Adrenal gland (tissue), 9 donors: ENCODE measurements at regions not wholly inside any gene's neighbourhood (a gene's known extent, or its start where the extent isn't known, plus 50 kb on each side); places are given as distances from the start of the nearest gene placed in this dataset.

Source experiments
- DNase-seq, 7 donors: peaks; one replicate each; pipeline ENCODE4 v3.0.0-alpha.2; 2019 to 2020
- H3K27ac ChIP-seq, 5 donors: fragments of 200-600 bp; sonication (generic) in 4 of 5; 1 replicate in 3 of 5; 2 replicates in 2 of 5; pipeline versions ENCODE4 v1.5.1 to v1.8.0; 2016 to 2020; ENCODE audit warnings: mild to moderate bottlenecking in 1 of 5
- H3K27me3 ChIP-seq: fragments of 200-600 bp; 2 replicates; pipeline ENCODE4 v1.8.0; 2021
- H3K36me3 ChIP-seq, 2 donors: fragments of 200-600 bp; replicated peaks in 1 of 2; 1 replicate in 1 of 2; 2 replicates in 1 of 2; pipeline versions ENCODE4 v1.5.1 to v1.8.0; 2018 to 2022
- H3K4me1 ChIP-seq, 2 donors: fragments of 200-600 bp; replicated peaks in 1 of 2; 1 replicate in 1 of 2; 2 replicates in 1 of 2; pipeline versions ENCODE4 v1.5.1 to v1.8.0; 2018 to 2021
- H3K4me3 ChIP-seq, 4 donors: fragments of 200-600 bp; sonication (generic) in 3 of 4; one replicate each; pipeline ENCODE4 v1.5.1; 2016 to 2018
- H3K9me3 ChIP-seq, 3 donors: fragments of 200-600 bp; sonication (generic) in 1 of 3; replicated peaks in 1 of 3; 1 replicate in 2 of 3; 2 replicates in 1 of 3; pipeline versions ENCODE4 v1.5.1 to v1.8.0; 2016 to 2021
- POLR2A ChIP-seq, 2 donors: fragments of 450-650 bp; IDR thresholded peaks; one replicate each; pipeline ENCODE4 v1.6.1; 2017; ENCODE audit warnings: antibody characterized with exemption in 2 of 2, mild to moderate bottlenecking in 2 of 2, moderate library complexity in 1 of 2
- WGBS, 4 donors: extraction: QIAGEN DNeasy Blood & Tissue Kit in 2 of 4; methylation state at CpG; one replicate each; pipeline versions ENCODE4 v1.1.5 to v1.1.7; 2013 to 2017; 5-methylcytosine and 5-hydroxymethylcytosine counted together
- intact Hi-C, 2 donors: fragments of 100-400 bp; cut with DNase I; formaldehyde crosslinking; loops; one replicate each; pipeline versions ENCODE4 v1.14.1 to v1.15.0; 2022 to 2023
- TF ChIP-seq, protein P1 (sequence below), 6 experiments: fragments of 450-650 bp in 4 of 6; fragments of 200-600 bp in 2 of 6; sonication (generic) in 1 of 6; IDR thresholded peaks; 1 replicate in 5 of 6; 2 replicates in 1 of 6; pipeline versions ENCODE4 v1.5.1 to v1.8.0; 2016 to 2021; ENCODE audit warnings: antibody characterized with exemption in 6 of 6, mild to moderate bottlenecking in 2 of 6, moderate library complexity in 1 of 6
- donor health status: healthy with polysubstance abuse.
- donor health status: Bipolar disorder and iron deficiency.
- donor health status: DM: yes; HTN: yes; CAD: no.
- donor health status: DM: no; HTN: no; CAD: no.
- donor health status: DM: no; HTN: no; CAD: no.

DNA sequence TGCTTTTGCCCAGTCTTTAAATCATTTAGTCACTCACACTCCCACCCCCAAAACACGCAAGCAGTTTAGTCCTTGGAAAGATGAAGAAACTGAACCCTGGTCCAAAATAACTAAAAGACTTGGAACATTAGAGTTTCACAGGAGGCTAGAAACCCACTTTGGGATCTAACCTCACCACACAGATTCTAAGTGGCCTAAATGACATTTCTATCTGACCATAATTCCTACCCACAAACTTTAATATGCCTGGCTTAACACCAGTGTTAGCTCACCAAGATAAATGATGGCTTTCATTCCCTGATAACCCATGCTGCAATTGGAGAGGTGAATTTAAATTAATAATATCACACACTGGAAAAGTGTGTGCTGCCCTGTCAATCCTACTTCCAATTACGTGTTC is 295.3 kb upstream of the UBE2E2 start:
- Histone ChIP-seq H3K9me3 (no peaks in the 10 kb centered on the region), H3K27me3 (no peaks in the 10 kb centered on the region), H3K4me3 (no peak overlapping the region), H3K27ac (no peak overlapping the region), H3K4me1 (no peaks in the 10 kb centered on the region), H3K36me3 (no peaks in the 10 kb centered on the region)
- WGBS, 4 donors, result 62 to 68% (median 65%) methylated on average over 2 of the region's 2 CpGs
- TF ChIP-seq, protein P1, sequence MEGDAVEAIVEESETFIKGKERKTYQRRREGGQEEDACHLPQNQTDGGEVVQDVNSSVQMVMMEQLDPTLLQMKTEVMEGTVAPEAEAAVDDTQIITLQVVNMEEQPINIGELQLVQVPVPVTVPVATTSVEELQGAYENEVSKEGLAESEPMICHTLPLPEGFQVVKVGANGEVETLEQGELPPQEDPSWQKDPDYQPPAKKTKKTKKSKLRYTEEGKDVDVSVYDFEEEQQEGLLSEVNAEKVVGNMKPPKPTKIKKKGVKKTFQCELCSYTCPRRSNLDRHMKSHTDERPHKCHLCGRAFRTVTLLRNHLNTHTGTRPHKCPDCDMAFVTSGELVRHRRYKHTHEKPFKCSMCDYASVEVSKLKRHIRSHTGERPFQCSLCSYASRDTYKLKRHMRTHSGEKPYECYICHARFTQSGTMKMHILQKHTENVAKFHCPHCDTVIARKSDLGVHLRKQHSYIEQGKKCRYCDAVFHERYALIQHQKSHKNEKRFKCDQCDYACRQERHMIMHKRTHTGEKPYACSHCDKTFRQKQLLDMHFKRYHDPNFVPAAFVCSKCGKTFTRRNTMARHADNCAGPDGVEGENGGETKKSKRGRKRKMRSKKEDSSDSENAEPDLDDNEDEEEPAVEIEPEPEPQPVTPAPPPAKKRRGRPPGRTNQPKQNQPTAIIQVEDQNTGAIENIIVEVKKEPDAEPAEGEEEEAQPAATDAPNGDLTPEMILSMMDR (IDR thresholded peaks at IDR 0.05), result no peak
- no peak for TF ChIP-seq POLR2A (IDR thresholded peaks at IDR 0.05)
- intact Hi-C loops, result no loop called here
- DNase-seq, result no peak

DNA sequence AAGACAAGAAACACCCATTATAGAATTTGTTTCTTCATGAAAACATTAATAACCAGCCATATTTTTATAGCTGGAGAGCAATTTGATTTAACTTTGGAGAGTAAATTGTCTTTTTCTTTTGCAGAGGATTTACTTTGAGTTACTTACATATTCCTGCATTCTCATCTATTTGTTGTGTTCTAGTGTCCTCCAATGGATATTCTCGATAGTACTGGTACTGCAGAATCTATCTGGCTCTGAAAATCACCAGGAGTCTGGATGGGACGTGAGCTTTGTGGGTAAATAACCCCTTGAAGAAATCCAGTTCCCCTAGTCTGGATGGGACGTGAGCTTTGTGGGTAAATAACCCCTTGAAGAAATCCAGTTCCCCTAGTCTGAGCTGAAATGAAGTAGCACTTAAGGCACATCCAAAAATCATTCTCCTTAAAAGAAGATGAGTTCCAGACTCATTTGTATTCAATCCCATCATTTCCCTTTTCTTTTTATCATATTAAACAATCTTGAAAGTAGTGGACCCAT is 294.1 kb upstream of the UBE2E2 start:
- TF ChIP-seq, protein P1 (IDR thresholded peaks at IDR 0.05), result no peak
- TF ChIP-seq POLR2A (IDR thresholded peaks at IDR 0.05), result no peak
- H3K36me3 ChIP-seq, result no peaks in the 10 kb centered on the region
- H3K4me3 ChIP-seq, result no peak overlapping the region
- no peaks in the 10 kb centered on the region for H3K27me3 ChIP-seq
- no peak overlapping the region for H3K27ac ChIP-seq
- WGBS, 4 donors, result 42 to 59% (median 47%) methylated on average over 3 of the region's 3 CpGs
- intact Hi-C loops, result no loop called here
- no peaks in the 10 kb centered on the region for H3K4me1 ChIP-seq
- no peak for DNase-seq
- H3K9me3 ChIP-seq, result no peaks in the 10 kb centered on the region

DNA sequence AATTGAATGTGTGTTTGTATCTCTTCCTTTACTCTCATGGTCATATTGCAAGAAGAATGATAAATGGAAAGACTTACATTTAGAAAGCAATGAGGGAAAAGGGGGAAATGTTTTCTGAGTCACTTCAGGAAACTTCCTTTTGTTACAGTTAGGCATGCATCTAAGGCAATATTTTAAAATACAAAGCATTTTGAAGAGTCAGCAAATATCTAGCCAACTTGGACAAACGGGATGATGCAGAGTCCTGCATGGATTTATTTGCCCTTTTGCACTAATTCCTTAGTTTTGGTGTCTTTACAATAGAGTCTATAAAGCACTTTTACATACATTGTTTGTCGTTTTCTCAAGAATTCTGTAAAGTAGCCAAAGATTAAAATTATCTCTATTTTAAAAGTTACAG is 286.2 kb upstream of the UBE2E2 start:
- no peak for DNase-seq
- Histone ChIP-seq H3K36me3 (no peaks in the 10 kb centered on the region), H3K4me1 (no peaks in the 10 kb centered on the region), H3K27ac (no peak overlapping the region), H3K4me3 (no peak overlapping the region), H3K9me3 (no peaks in the 10 kb centered on the region), H3K27me3 (no peaks in the 10 kb centered on the region)
- intact Hi-C loops, result no loop called here
- no peak for TF ChIP-seq POLR2A (IDR thresholded peaks at IDR 0.05)
- 43 to 61% (median 52%) methylated on average over 2 of the region's 2 CpGs for WGBS, 4 donors

DNA sequence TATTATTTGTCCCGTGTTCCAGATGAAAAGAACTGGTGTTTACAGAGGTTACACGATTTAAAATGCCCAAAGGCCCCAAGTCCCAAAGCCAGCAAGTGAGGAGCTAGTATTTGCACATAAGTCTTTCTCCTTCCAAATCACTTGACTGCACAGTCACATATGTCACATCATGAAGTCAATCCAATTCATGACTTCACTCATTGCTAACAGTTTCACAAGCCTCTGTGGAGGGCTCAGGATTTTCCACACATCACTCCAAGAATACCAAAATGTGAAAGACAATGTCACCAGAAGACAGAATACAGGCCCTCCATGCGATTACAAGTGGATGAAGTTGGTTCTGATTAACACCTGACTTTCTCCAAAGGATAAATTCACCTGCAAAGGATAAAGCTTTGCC is 283.1 kb upstream of the UBE2E2 start:
- TF ChIP-seq POLR2A (IDR thresholded peaks at IDR 0.05), result no peak
- TF ChIP-seq, protein P1 (IDR thresholded peaks at IDR 0.05), result no peak

DNA sequence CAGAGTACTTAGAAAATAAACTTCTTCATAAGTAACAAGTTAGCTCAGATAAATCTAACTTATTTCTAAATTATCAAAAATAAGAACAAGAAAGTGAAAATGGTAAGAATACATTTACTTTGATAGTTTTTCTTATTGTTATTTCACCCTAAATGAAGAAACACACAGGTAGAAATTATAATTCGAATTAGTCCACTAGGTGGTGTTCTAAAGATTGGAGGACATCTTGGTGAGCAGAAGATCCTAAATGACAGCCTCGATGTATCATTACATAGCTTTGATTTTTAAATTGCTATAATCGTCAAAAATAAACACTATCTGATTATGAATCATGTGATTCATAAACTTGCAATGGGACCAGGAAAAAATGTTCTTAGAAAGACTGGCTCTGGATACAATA is 280.8 kb upstream of the UBE2E2 start:
- 36 to 46% (median 39%) methylated on average over 3 of the region's 3 CpGs for WGBS, 4 donors

More for the DNA sequence above, 283.1 kb upstream of the UBE2E2 start:
- Histone ChIP-seq H3K4me3 (no peak overlapping the region), H3K27ac (no peak overlapping the region), H3K36me3 (no peaks in the 10 kb centered on the region), H3K9me3 (no peaks in the 10 kb centered on the region), H3K4me1 (no peaks in the 10 kb centered on the region), H3K27me3 (no peaks in the 10 kb centered on the region)
- WGBS, 4 donors, result 71 to 82% (median 81%) methylated on average over 3 of the region's 3 CpGs
- no peak for DNase-seq
- intact Hi-C loops, result no loop called here

More for the DNA sequence above, 280.8 kb upstream of the UBE2E2 start:
- Histone ChIP-seq H3K4me3 (no peak overlapping the region), H3K27me3 (no peaks in the 10 kb centered on the region), H3K36me3 (no peaks in the 10 kb centered on the region), H3K4me1 (no peaks in the 10 kb centered on the region), H3K9me3 (no peaks in the 10 kb centered on the region), H3K27ac (no peak overlapping the region)
- no peak for DNase-seq
- TF ChIP-seq POLR2A (IDR thresholded peaks at IDR 0.05), result no peak
- TF ChIP-seq, protein P1 (IDR thresholded peaks at IDR 0.05), result peak in 2 of 6 experiments; percentile 13 to 33
- intact Hi-C loops, result no loop called here
